ENCODE measurements at regions not wholly inside any gene's neighbourhood (a gene's known extent, or its start where the extent isn't known, plus 50 kb on each side); places are given as distances from the start of the nearest gene placed in this dataset.
"Not testable (repeated sequence)": the region's sequence is repeated elsewhere in the genome, so short reads cannot be mapped to it uniquely, and the experiment has no call there.

- Mint-ChIP-seq H3K4me3 (no peak overlapping the region), H3K27me3 (peaks cover 4% of the 10 kb centered on the region), H3K9me3 (peaks cover 1% of the 10 kb centered on the region), H3K36me3 (no peaks in the 10 kb centered on the region), H3K4me1 (no peaks in the 10 kb centered on the region), H3K27ac (no peak overlapping the region)
- no peak for ATAC-seq (ENCODE audit: low read depth)
- DNase-seq (ENCODE audit: low spot score in 2 of 2), result no peak
Measured at GRCh38 chr7:46100521-46100920, 179.4 kb upstream of the IGFBP3 start.

- ATAC-seq (ENCODE audit: low read depth) (no peak), DNase-seq (ENCODE audit: low spot score in 2 of 2) (no peak)
- no peak overlapping the region for H3K27ac Mint-ChIP-seq
- peaks cover 4% of the 10 kb centered on the region for H3K27me3 Mint-ChIP-seq
- no peak overlapping the region for H3K4me3 Mint-ChIP-seq
- no peaks in the 10 kb centered on the region for H3K4me1 Mint-ChIP-seq
- H3K9me3 Mint-ChIP-seq, result no peaks in the 10 kb centered on the region
- H3K36me3 Mint-ChIP-seq, result no peaks in the 10 kb centered on the region
Measured at GRCh38 chr7:46099076-46099475, 178.0 kb upstream of the IGFBP3 start.

GRCh38 chr7:46091071-46091470 is 170.0 kb upstream of the IGFBP3 start:
- no peak overlapping the region for H3K27ac Mint-ChIP-seq
- DNase-seq (ENCODE audit: low spot score in 2 of 2) (no peak), ATAC-seq (ENCODE audit: low read depth) (no peak)
- H3K36me3 Mint-ChIP-seq, result no peaks in the 10 kb centered on the region
- no peak overlapping the region for H3K4me3 Mint-ChIP-seq
- peaks cover 5% of the 10 kb centered on the region for H3K9me3 Mint-ChIP-seq
- H3K4me1 Mint-ChIP-seq, result no peaks in the 10 kb centered on the region
- no peaks in the 10 kb centered on the region for H3K27me3 Mint-ChIP-seq

DNA sequence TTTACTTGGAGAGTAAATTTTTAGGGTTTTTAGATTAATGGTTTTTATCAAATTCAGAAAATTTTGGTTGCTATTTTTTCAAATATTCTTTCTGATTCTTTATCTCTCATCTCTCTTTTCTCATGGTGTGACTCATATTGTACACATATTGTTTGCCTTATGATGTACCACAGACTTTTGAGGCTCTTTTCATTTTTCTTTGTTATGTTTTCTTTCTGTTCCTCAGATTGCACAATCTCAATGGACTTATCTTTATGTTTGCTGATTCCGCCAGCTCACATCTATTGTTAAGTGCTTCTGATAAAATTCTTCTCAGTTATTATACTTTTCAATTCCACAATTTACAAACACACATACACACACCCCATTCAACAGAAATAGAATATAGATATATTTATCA is 168.2 kb upstream of the IGFBP3 start:
- no peaks in the 10 kb centered on the region for H3K36me3 Mint-ChIP-seq
- H3K27ac Mint-ChIP-seq, result no peak overlapping the region
- H3K9me3 Mint-ChIP-seq, result peaks cover 5% of the 10 kb centered on the region
- H3K27me3 Mint-ChIP-seq, result no peaks in the 10 kb centered on the region
- no peaks in the 10 kb centered on the region for H3K4me1 Mint-ChIP-seq
- ATAC-seq (ENCODE audit: low read depth) (no peak), DNase-seq (ENCODE audit: low spot score in 2 of 2) (no peak)
- no peak overlapping the region for H3K4me3 Mint-ChIP-seq

GRCh38 chr7:46088486-46088885 is 167.4 kb upstream of the IGFBP3 start:
- not testable (repeated sequence) for H3K4me1 Mint-ChIP-seq; H3K36me3 Mint-ChIP-seq; H3K27me3 Mint-ChIP-seq; H3K27ac Mint-ChIP-seq; ATAC-seq (ENCODE audit: low read depth); DNase-seq (ENCODE audit: low spot score in 2 of 2); H3K9me3 Mint-ChIP-seq; H3K4me3 Mint-ChIP-seq

- ATAC-seq (ENCODE audit: low read depth) (no peak), DNase-seq (ENCODE audit: low spot score in 2 of 2) (no peak)
- Mint-ChIP-seq H3K4me1 (no peaks in the 10 kb centered on the region), H3K36me3 (no peaks in the 10 kb centered on the region), H3K4me3 (no peak overlapping the region), H3K27me3 (no peaks in the 10 kb centered on the region), H3K27ac (no peak overlapping the region), H3K9me3 (peaks cover 2% of the 10 kb centered on the region)
Measured at GRCh38 chr7:46080595-46081159, 159.6 kb upstream of the IGFBP3 start.

GRCh38 chr7:46079421-46079820 is 158.3 kb upstream of the IGFBP3 start:
- no peak for ATAC-seq (ENCODE audit: low read depth)
- Mint-ChIP-seq H3K27me3 (no peaks in the 10 kb centered on the region), H3K9me3 (peaks cover 2% of the 10 kb centered on the region)

DNA sequence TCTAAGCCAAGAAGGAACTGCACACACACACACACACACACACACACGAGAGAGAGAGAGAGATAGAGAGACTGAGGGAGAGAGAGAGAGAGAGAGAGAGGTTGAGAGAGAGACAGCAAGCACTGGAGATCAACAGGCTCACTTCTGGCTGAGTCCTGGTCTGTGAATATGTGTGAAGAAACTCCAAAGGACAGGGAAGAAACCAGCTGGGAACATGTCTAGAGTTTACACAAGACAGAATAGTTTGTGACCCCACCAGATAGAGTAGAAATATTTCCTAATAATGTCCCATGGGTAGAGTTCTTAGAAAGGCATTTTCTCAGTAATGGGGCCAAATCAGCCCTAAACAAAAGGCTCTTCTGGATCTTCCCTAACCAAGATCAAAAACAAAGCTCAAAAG is 155.5 kb upstream of the IGFBP3 start:
- Mint-ChIP-seq H3K27ac (no peak overlapping the region), H3K36me3 (no peaks in the 10 kb centered on the region), H3K4me1 (no peaks in the 10 kb centered on the region), H3K9me3 (no peaks in the 10 kb centered on the region), H3K4me3 (no peak overlapping the region), H3K27me3 (peaks cover 1% of the 10 kb centered on the region)
- DNase-seq (ENCODE audit: low spot score in 2 of 2), result no peak
- ATAC-seq (ENCODE audit: low read depth), result no peak

More at GRCh38 chr7:46079421-46079820, 158.3 kb upstream of the IGFBP3 start:
- Mint-ChIP-seq H3K36me3 (no peaks in the 10 kb centered on the region), H3K4me1 (no peaks in the 10 kb centered on the region), H3K27ac (no peak overlapping the region), H3K4me3 (no peak overlapping the region)
- DNase-seq (ENCODE audit: low spot score in 2 of 2), result no peak

- H3K27ac Mint-ChIP-seq, result no peak overlapping the region
- no peaks in the 10 kb centered on the region for H3K4me1 Mint-ChIP-seq
- ATAC-seq (ENCODE audit: low read depth) (no peak), DNase-seq (ENCODE audit: low spot score in 2 of 2) (no peak)
- no peak overlapping the region for H3K4me3 Mint-ChIP-seq
- no peaks in the 10 kb centered on the region for H3K36me3 Mint-ChIP-seq
- H3K27me3 Mint-ChIP-seq, result peaks cover 2% of the 10 kb centered on the region
- H3K9me3 Mint-ChIP-seq, result no peaks in the 10 kb centered on the region
Measured at GRCh38 chr7:46072722-46073121, 151.7 kb upstream of the IGFBP3 start.

DNA sequence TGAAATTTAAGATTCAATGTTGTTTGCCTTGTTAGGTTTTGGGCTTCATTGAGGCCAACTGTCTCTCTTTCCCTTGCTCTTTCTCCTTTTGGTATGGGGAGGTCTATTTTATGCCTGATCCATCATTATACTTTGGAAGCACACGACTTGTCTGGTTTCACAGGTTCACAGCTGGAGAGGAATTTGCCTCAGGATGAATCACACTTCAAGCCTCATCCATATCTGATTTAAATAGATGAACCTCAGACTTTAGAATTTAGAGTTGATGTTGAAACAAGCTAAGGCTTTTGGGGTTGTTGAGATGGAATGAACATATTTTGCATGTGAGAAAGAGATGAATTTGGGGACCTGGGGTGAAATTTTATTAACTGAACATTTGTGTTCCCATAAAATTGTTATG is 150.5 kb upstream of the IGFBP3 start:
- H3K36me3 Mint-ChIP-seq, result no peaks in the 10 kb centered on the region
- no peaks in the 10 kb centered on the region for H3K4me1 Mint-ChIP-seq
- H3K27ac Mint-ChIP-seq, result no peak overlapping the region
- H3K9me3 Mint-ChIP-seq, result no peaks in the 10 kb centered on the region
- no peak for ATAC-seq (ENCODE audit: low read depth)
- no peak for DNase-seq (ENCODE audit: low spot score in 2 of 2)
- H3K4me3 Mint-ChIP-seq, result no peak overlapping the region
- peaks cover 2% of the 10 kb centered on the region for H3K27me3 Mint-ChIP-seq

DNA sequence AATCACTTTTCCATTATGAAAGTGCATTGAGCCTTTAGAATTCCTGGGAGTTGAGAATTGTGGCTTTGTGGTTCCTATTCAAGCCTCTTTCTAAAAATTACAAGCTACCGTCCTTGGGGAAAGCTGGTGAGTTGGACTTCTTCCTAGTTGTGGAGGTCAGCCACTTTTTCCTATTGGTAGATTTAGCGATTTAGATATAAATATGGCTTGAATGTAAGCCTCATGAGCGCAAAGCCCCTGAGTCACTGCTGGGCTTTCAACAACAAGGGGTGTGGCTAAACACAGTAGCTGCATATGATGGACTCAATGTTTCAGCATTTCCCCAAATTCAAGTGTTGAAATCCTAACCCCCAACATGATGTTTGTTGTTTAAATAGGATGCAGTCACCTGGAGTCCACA is 150.0 kb upstream of the IGFBP3 start:
- H3K36me3 Mint-ChIP-seq, result no peaks in the 10 kb centered on the region
- no peaks in the 10 kb centered on the region for H3K4me1 Mint-ChIP-seq
- no peaks in the 10 kb centered on the region for H3K9me3 Mint-ChIP-seq
- no peak for ATAC-seq (ENCODE audit: low read depth)
- peaks cover 2% of the 10 kb centered on the region for H3K27me3 Mint-ChIP-seq
- DNase-seq (ENCODE audit: low spot score in 2 of 2), result no peak
- H3K27ac Mint-ChIP-seq, result no peak overlapping the region
- no peak overlapping the region for H3K4me3 Mint-ChIP-seq

DNA sequence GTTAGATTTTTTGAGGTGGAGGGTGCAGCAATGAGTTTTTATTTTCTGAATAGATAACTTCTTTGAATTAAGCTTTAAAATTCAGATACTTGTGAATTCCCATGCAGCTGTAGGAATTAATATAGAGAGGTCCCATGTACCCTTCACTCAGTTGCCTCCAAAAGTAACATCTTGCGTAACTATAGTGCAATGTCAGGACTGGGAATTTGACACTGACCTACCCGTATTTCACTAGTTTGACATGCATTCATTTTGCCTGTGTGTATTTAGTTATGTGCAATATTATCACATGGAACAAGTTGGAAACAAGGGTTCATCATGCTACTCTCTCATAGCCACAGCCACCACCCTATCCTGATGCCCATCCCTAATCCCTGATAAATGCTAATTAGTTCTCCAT is 147.1 kb upstream of the IGFBP3 start:
- Mint-ChIP-seq H3K36me3 (no peaks in the 10 kb centered on the region), H3K27me3 (peaks cover 2% of the 10 kb centered on the region), H3K4me1 (no peaks in the 10 kb centered on the region), H3K9me3 (no peaks in the 10 kb centered on the region), H3K27ac (no peak overlapping the region), H3K4me3 (no peak overlapping the region)
- DNase-seq (ENCODE audit: low spot score in 2 of 2) (no peak), ATAC-seq (ENCODE audit: low read depth) (no peak)

DNA sequence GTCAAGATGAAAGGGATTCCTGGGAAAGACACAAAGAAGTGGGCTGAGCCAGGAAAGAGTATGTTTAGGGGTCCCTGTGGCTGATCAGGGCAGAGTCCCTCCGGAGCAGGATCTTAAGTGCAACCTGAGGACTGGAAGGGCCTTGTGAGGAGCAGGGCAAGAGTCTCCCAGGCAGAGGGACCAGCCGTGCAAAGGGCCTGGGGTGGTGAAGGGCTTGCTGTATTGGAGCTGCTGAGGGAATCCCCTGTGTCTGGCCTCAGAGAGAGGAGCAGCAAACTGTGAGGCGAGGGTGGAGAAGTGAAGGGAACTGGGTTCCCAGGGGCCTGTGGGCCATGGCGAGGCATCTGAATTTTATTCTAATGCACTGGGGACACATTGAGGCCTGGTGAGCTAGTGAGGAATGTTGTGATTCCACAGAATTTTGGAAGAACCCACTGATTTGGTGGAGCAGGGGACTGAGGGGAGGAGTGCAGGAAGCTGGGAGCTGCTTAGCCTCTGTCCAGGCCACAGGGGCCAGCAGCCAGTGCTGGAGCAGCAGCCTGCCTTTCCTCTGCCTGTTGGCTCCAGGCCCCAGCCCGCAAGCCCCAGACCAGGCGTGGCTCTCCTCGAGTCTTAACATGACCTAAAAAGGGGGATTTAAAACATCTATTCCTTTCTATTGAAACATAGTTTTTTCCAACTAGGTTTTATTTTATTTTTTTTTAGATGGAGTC is 138.4 kb upstream of the IGFBP3 start:
- Mint-ChIP-seq H3K27me3 (no peaks in the 10 kb centered on the region), H3K4me3 (no peak overlapping the region), H3K27ac (no peak overlapping the region), H3K36me3 (no peaks in the 10 kb centered on the region), H3K4me1 (no peaks in the 10 kb centered on the region), H3K9me3 (no peaks in the 10 kb centered on the region)
- no peak for ATAC-seq (ENCODE audit: low read depth)
- DNase-seq (ENCODE audit: low spot score in 2 of 2), result no peak

DNA sequence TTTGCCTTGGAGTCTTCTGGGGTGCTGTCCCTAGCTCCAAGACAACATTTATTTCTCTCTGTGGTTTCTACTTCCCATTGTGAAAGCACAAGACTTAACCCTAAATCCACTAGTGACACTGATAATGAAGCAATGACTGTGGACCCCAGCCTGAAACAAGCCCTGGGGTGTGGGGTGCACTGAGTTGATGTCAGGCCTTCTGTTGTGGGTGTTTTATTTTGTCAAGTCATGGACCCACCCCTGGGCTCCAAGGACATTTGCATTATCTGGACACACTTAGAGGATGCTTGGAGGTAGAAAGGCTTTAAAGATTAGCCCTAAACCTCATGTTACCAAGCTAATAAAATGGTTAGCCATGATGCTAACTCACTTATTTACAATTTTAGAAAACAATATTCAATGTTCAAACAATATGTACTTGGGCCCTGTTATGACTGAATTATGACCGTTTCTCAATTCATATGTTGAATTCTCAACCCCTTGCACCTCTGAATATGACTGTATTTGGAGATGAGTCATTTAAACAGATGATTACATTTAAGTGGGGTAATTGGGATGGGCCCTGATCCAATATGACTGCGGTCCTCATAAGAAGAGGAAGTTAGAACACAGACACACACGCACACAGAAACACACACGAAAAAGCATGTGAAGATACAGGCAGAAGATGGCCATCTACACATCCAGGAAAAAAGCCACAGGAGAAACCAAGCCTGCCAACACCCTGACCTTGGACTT is 137.2 kb upstream of the IGFBP3 start:
- H3K4me3 Mint-ChIP-seq, result no peak overlapping the region
- DNase-seq (ENCODE audit: low spot score in 2 of 2) (no peak), ATAC-seq (ENCODE audit: low read depth) (no peak)
- H3K4me1 Mint-ChIP-seq, result no peaks in the 10 kb centered on the region
- H3K27me3 Mint-ChIP-seq, result no peaks in the 10 kb centered on the region
- no peaks in the 10 kb centered on the region for H3K36me3 Mint-ChIP-seq
- no peak overlapping the region for H3K27ac Mint-ChIP-seq
- no peaks in the 10 kb centered on the region for H3K9me3 Mint-ChIP-seq

Measured in memory B cell (primary cell).